ENCODE measurements at regions not wholly inside any gene's neighbourhood (a gene's known extent, or its start where the extent isn't known, plus 50 kb on each side); places are given as distances from the start of the nearest gene placed in this dataset.

GRCh38 chr1:199834711-199835110 lies 192.8 kb upstream of the NR5A2 start:
- TF ChIP-seq CTCF (IDR thresholded peaks at IDR 0.05) (no peak), POLR2A (IDR thresholded peaks at IDR 0.05) (no peak)
